Gastroesophageal sphincter (tissue), 3 donors: ENCODE measurements at regions not wholly inside any gene's neighbourhood (a gene's known extent, or its start where the extent isn't known, plus 50 kb on each side); places are given as distances from the start of the nearest gene placed in this dataset.

ENCODE experiments used
- CTCF ChIP-seq, 4 experiments: fragments of 200-600 bp in 2 of 4; fragments of 450-650 bp in 2 of 4; sonication (generic) in 1 of 4; IDR thresholded peaks; one replicate each; pipeline ENCODE4 v1.5.1; 2017 to 2019; ENCODE audit warnings: antibody characterized with exemption in 4 of 4, mild to moderate bottlenecking in 2 of 4, moderate library complexity in 2 of 4
- EP300 ChIP-seq: sonication (generic); formaldehyde crosslinking; IDR thresholded peaks from one replicate; pipeline ENCODE4 v1.6.1; 2017; ENCODE audit warnings: antibody characterized with exemption, mild to moderate bottlenecking
- POLR2A ChIP-seq, 2 donors: fragments of 450-650 bp; IDR thresholded peaks; one replicate each; pipeline ENCODE4 v1.6.1; 2017; ENCODE audit warnings: antibody characterized with exemption in 2 of 2, mild to moderate bottlenecking in 2 of 2, moderate library complexity in 1 of 2
- POLR2AphosphoS5 ChIP-seq: sonication (generic); formaldehyde crosslinking; IDR thresholded peaks from one replicate; pipeline ENCODE4 v1.6.1; 2017; ENCODE audit warnings: antibody characterized with exemption

- TF ChIP-seq EP300 (no peak), CTCF (IDR thresholded peaks at IDR 0.05) (no peak), POLR2A (IDR thresholded peaks at IDR 0.05) (no peak), POLR2AphosphoS5 (no peak)
Measured at GRCh38 chr11:39149214-39149613, 2310.2 kb downstream of the LRRC4C start.
